ENCODE measurements at regions not wholly inside any gene's neighbourhood (a gene's known extent, or its start where the extent isn't known, plus 50 kb on each side); places are given as distances from the start of the nearest gene placed in this dataset.
"Not testable (repeated sequence)": the region's sequence is repeated elsewhere in the genome, so short reads cannot be mapped to it uniquely, and the experiment has no call there.

DNA sequence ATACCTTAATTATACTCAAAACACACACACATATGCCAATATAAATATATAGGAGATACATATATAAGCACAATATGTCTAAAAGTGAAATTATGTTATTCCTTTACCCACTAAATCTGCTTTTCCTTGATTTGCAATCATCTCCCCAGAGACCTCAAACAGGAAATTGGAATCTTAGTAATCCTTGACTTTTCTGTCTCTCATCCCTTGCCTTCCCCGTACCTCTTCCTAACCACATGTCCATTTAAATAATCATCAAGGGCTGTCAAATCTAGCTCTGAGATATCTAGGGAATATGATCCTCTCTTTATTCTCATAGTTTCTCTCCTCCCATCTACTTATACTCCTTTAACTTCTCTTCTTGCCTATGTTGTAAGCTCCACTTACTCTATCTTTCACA lies 336.6 kb downstream of the HGF start:
- DNase-seq (ENCODE audit: low spot score), result no peak

DNA sequence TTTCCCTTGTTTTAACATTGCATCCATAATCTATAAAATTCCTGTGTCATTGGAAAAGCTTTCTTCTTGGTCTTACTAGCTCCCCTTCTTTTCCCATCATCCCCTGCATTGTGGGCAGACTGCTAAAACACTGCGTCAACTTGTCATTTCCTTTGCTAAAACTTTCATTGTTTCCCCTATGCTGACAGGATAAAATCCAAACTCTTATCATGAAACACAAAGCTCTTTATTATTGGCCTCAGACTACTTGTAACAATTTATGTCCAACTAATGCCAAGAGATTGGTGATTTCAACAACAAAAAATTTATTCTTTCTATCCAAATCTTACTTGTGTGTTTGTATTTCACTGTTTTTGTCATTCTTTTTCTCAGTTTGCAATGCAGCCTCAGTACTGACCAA lies 339.1 kb downstream of the HGF start:
- DNase-seq (ENCODE audit: low spot score), result no peak

DNA sequence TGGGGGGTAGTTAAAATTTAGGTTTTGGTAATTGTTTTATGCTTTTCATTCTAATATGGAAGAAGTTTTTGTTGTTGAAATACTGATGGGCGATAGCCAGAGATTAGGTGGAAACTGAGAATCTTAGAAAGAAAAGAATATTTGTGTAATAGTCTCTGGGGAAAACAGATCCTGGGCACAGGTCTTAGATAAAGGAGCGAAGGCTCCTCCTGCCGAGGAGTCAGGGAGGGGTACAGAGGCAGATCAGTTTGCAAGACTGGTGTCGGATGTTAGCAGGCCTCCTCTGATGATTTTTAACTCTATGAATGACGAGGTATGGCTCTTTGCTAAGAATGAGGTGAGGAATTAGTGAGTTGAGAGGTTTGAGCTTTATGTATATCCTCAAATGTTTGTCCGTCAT lies 339.7 kb downstream of the HGF start:
- DNase-seq (ENCODE audit: low spot score), result no peak

DNA sequence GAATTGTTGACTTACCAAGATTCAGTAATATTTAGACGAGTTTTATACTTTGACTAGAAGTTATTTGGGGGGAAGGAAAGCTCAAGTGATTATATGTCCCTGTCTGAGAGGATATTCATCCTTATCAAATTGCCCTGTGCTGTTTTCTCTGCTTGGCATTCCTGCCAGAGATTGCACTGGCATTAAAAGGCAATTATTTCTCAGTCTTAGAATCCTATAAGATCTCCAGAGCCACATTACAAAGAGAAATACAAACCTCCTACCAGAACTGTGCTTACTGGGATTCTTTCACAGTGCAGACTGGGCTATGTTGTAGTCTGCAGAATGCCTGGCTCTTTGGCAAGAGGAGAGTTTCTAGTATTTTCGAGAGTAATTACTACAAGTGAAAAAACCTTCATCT lies 342.4 kb downstream of the HGF start:
- DNase-seq (ENCODE audit: low spot score), result no peak

DNA sequence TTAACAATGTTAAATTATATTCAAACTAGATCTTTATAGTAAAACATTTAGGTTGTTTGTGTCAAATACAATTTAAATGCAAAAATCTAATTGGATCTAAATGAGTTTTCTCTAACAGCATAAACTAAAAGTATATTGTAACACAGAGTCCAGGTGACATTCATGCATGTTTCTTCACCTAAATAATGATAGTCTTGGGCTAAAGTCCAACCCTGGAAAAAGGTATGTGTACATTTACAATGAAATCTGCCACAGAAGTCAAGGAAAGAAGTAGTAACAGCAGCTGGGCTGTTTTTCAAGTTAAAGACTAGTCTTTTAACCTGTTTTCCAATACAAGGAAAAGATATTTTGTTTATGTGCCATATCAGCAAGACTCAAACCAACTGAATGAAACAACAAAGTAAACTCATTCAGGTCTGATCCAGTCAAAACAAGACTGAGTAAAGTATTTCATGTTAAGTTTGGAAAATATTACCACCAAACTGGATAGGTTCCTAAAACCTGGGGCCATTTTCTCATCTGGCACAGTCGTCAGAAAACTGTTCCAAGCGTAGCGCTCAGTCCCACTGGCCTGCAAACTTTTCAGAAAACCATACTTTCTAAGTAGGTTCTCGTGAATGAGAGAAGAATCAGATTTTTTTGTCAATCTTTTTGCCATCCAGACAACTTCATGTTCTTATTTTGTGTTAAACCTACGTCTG lies 349.2 kb downstream of the HGF start:
- DNase-seq (ENCODE audit: low spot score), result no peak

DNA sequence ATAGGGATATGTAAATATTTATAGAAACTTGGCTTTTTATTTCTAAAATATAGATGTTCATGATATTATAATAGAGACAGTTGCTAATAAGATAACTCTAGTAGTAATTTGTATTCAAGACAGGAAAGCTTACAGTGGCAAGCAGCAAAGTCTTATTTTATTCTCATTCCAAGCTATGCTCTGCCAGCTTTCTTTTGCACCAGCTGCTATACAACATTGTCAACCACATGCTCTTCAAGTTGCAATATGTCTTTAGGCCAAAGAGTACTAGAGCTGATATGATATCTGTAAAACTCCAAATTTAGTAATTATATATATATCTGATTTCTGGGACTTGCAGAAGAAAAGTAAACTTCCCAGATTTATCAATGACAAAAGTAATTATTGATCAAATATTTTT lies 350.1 kb downstream of the HGF start:
- DNase-seq (ENCODE audit: low spot score), result no peak

DNA sequence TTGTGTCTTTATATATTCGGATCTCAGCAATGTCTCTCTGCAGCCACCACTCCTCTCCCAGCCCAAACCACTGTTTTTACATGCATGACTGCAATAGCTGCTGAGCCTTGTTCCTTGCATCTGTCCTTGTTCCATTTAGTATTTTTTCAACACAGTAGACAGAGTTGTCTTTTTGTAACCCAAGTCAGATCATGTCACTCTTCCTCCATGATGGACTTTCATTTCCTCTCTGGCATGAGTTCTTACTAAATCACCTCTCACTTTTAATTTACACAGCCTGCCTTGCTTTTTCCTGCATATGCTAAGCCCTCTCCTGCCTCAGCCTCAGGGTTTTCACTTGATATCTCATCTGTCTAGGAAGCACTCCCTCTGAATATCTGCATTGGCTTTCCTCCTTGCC lies 353.2 kb downstream of the HGF start:
- no peak for DNase-seq (ENCODE audit: low spot score)

DNA sequence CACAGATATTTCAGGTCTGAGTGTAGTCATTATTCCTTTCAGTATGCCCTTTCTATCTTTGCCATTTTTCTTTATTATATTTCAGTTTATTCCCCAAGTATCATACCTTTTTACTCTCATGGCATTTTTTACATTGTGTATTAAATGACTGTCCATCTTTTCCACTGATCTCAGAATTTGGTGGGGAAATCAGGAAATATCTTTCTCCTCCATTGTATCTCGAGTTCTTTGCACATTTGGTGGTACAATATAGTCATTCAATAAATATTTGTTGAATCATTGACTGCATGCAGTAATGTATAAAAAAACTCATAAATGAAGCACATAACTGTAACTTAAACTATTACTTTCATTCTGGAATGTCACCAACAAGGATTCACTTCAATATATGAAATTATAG lies 354.7 kb downstream of the HGF start:
- no peak for DNase-seq (ENCODE audit: low spot score)

DNA sequence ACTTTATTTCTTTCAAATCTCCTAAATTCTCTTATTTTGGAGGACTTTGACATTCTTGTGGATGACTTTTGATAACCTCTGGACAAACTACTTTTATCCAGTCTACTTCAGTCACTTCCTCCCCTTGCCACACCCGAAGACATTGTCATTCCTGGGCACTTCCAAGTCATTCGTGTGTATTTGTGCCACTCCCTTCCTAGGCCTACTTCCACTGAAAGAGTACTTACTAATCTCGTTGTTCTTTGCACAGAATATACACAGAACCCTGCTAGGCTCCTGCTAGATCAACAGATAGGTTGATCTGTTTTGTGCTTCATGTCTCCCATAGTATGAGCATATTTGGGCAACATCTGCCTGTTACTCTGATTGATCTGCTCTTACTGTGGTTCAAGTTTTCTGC lies 355.4 kb downstream of the HGF start:
- no peak for DNase-seq (ENCODE audit: low spot score)

DNA sequence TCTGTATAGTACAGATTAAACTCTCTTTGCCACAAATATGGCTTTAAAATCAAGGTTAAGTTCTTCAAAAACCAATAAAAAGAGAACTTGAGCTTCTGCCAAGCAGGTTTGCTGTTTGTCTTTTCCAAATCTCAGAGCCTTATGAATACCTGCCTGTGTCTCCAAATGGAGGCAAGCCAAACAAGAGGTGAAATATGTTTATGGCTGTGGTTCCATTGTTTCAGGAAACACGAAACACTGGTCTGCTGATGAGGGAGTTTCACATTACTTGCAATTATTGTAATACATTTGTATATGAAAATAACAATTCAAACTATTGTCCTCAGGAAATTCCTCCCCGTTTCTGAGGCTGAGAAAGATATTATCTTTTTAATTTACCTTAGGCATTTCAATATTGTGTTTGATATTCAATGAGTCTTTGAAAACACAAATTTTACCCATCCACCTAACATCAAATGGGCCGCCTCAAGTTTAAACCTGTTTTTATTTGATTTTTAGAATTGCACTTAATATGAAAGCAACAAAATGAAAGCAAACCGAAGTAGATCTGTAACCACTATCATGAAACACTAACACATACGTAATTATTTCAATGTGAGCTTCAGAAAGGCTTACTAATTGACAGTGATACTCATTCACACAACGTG lies 359.3 kb downstream of the HGF start:
- no peak for DNase-seq (ENCODE audit: low spot score)

DNA sequence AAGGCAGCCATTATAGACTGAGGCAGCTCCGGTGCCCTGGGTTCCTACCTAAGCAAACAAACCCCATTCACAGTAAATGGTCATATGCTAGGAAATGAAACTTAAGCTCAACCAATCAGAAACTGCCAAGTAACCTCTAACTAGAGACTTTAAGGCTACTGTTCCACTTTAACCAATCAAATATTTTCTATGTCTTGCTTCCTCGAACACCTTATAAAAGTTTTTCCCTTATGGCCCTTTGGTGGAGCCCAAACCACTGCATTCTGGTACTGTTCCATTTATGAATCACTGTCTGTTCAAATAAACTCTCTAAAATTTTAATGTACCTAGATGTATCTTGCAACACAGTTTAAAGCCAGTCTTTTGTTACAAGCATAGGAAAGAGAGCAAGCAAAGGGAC lies 361.1 kb downstream of the HGF start:
- DNase-seq (ENCODE audit: low spot score), result no peak

DNA sequence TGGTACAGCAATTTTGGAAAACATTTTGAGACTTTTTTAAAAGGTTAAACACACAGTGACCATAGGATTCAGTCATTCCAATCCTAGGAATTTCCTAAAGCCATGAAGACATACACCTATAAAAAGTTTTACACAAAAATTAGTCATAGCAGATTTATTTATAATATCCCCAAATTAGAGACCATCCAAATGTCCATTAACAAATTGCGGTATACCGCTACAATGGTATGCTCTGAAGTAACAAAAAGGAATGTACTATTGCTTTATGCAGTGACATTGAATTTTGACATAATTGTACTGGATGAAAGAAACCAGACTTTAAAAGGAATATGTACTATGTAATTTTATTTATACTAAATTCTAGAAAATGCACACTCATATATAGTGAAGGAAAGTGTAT lies 362.8 kb downstream of the HGF start:
- no peak for DNase-seq (ENCODE audit: low spot score)

DNA sequence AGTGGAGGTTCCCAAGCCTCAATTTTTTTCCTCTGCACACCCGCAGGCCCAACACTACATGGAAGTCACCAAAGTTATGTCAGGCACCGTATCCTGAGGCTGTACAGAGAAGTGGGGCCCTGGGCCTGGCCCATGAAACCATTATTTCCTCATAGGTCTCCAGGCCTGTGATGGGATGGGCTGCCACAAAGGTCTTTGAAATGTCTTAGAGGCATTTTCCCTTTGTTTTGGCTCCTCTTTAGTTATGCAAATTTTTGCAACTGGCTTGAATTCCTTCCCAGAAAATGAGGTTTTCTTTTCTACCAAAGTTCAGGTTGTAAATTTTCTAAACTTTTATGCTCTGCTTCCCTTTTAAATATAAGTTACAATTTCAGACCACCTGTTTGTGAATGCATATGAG lies 365.2 kb downstream of the HGF start:
- DNase-seq (ENCODE audit: low spot score), result no peak

DNA sequence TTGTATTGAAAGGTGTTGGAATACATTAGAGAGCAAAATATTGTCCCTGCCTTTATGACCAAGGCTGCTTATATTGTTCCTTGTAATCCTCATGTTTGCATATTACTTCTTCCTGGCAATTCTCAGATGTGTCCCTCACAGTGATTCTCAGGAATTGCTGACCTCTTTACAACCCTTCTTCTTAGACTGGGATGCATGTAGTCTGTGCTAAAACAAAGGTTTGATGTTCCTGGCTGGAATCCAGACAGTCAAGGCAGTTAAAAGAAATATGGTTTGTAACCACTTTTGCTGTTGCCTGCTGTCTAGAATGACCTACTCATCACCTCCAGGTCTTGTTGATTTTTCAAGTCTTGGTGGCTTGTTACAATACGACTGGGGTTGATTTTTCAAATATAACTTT lies 367.6 kb downstream of the HGF start:
- no peak for DNase-seq (ENCODE audit: low spot score)

DNA sequence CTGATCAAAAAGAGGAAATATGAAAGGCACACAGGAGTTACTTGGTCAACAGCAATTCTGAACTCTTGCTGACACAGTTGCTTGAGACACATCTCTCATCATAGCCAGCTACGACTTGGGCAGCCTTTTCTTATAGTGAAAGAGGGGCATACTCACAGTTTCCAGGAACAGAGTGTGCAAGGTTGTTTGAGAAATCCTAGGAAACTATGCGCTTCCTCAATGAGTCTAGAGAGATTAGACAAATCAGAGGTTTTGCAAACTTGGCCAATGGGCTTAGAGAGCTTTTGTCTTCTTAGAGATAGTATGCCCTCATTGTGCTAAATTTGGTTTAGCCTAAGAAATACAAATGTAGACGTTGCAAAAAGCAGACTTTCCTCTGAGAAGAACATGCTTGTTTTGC lies 370.4 kb downstream of the HGF start:
- no peak for DNase-seq (ENCODE audit: low spot score)

DNA sequence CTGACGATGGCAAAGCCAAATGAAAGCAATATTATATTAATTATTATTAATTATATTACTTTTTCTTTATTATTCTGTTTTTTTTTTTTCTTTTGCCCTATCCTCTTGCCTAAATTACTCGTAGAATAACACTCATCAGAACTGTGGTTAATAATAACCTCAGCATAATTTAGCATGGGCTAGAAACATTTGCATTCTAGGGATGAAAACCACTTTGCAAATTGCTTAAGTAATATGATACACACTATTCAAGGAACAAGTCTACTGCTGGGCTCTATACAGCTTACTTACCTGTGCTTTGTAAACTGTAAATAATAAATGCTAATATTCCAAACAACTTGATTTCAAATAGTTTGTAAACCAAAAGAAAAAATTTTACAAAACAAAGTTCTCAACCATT lies 375.8 kb downstream of the HGF start:
- DNase-seq (ENCODE audit: low spot score), result no peak

DNA sequence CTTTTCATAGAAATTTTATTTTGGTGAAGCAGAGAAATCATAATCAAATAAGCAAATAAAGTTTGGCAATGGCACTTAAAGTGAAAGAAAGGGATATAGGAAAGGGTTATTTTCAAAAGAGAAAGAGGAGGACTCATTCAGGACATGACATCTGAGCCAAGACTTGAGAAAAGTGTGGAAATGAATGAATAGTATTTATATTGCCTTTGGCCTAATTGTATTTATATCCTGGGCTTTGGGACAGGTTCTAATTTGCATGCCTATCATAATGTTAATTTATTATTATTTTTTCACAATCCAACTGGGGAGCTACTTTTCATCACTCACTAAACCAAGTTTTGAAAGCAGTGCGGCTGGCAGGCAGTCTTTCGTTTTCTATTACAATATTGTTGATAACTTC lies 376.8 kb downstream of the HGF start:
- DNase-seq (ENCODE audit: low spot score), result no peak

DNA sequence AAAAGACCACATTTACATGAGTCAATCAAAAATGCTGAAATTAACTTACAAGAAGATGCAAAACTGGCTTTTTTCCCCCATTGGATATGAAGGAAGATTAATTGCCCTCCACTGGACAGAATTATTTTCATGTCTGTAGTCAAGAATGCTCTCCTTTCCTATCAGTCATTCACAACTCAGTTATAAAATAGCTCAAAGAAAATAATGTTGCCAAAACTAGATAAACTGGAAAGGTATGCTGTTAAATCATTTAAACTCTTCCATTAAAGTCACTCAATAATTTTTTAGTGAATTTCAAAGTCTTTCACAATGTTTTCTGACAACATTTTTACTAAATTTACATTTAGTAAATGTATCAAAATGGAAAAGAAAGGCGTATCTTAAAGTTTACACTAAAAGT lies 384.5 kb downstream of the HGF start:
- DNase-seq (ENCODE audit: low spot score), result no peak

DNA sequence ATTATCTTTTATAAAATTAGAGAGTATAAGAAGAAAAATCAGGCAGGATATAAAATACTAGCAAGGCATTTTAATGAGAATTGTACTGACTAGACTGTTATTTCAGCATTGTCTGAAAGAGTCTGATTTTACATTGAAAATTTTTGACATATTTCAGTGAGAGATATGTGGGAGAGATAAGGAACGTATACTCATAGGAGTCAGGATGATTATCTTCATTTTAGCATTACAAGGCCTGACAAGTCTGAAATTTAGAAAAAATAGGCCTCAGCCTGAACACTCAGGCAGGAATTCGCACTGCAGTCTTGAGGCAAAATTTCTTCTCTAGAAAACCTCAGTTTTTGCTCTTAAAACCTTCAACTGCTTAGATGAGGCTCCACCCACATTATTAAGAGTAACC lies 386.0 kb downstream of the HGF start:
- no peak for DNase-seq (ENCODE audit: low spot score)

DNA sequence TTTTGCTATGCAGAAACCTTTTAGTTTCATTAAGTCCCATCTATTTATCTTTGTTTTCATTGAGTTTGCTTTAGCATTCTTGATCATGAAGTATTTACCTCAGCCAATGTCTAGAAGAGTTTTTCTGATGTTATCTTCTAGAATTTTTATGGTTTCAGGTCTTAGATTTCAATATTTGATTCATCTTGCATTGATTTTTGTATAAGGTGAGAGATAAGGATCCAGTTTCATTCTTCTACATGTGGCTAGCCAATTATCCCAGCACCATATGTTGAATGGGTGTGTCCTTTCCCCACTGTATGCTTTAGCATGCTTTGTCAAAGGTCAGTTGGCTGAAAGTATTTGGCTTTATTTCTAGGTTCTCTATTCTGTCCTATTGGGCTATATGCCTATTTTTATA lies 395.2 kb downstream of the HGF start:
- not testable (repeated sequence) for DNase-seq (ENCODE audit: low spot score)

DNA sequence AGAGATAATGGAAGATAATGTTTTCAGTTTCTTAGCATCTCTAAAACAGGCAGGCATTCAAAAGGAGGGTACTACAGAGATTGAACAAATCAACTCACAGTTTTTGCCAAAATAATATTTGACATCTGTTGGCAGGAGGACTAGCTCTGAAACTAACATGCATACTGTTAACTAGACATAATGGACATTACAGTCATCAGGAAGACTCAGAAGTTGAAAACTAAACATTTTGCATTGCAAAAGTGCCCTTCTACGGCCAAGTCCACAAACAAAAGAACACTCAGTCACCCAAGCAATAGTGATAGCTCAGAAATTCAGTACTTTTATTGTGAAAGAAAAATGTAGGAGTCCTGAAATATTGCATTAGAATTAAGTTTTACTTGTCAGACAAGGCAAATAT lies 399.0 kb downstream of the HGF start:
- DNase-seq (ENCODE audit: low spot score), result no peak

DNA sequence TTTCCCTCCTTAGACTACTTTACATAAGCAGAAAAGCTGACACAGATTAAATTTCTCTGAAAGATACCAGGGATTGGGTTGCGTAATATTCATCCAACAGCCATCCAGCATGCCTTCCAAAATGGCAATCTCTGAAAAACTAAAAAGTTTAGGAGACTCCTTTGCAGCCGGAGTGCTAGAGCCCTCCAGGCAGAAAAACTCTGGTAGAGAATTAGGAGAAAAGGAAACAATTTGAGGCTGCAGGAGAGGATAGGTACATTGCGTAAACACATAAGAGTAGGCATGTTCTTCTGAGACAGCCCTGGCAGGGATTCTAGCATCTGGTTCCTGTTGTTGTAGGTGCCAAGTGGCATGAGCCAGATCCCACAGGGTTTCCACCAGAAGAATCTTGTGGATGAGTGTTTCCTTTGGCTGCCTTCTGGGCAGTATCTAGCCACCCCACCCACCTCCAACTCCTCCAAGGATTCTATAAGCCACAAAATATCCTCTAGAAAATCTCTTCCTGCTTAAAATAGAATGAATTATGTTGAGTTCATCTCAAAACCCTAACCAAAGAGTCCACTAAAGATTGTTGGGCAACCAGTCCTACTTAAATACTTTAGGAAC lies 402.4 kb downstream of the HGF start:
- DNase-seq (ENCODE audit: low spot score), result peak; percentile 82

DNA sequence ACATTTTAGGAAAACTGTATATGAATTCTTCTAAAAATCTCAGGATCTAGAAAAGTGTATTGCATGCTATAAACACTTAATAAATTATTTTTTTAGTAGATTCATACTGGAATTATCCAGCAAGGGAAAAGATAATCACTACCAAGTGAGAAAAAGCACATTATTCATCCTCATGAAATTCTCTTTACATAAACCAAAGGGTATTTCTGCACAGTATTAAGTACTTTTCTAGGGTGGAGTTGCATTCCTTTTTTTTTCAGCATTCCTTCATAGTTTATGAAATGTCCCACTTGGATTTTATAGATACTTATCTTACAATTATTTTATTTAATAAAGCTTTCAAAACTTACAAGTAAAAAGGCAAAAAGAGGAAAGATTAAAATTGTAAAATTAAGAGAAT lies 403.3 kb downstream of the HGF start:
- no peak for DNase-seq (ENCODE audit: low spot score)

DNA sequence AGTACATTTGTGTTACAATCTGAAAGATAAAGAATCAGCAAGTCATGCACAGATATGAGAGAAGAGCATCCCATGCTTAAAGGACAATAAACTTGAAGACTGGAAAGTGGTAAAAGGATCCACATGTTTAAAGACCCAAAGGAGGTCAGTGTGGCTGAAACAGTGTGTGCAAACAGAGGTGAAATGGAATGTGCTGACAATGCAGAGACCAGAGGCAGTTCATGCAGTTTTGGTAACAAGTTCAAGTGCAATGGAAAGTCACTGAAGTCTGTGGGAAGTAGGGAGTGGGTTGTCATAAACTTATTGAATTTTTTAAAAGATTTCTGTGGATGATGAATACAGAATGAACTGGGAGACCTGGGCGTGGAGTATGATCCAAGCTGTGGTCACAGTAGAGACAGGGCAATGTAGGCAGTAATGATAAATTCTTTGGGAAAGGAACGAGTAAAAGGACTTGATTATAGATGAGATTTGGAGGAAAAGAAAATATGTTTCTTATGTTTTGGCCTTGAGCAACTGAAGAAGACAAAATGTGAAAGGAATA lies 408.0 kb downstream of the HGF start:
- DNase-seq (ENCODE audit: low spot score), result no peak
